22Rv1 (cell line): ENCODE measurements at regions not wholly inside any gene's neighbourhood (a gene's known extent, or its start where the extent isn't known, plus 50 kb on each side); places are given as distances from the start of the nearest gene placed in this dataset.

Source experiments
- CTCF ChIP-seq: fragments of 450-650 bp; IDR thresholded peaks from 2 replicates; pipeline ENCODE4 v1.5.1; 2017; ENCODE audit warnings: mild to moderate bottlenecking
- ZFX ChIP-seq: fragments of 450-650 bp; IDR thresholded peaks from 2 replicates; pipeline ENCODE4 v1.6.1; 2017; ENCODE audit warnings: antibody characterized with exemption, borderline replicate concordance

GRCh38 chrX:64853424-64853823 is 122.8 kb downstream of the ZC4H2 start:
- no peak for TF ChIP-seq CTCF
- TF ChIP-seq ZFX, result no peak
